SH-SY5Y (cell line): ENCODE measurements at regions not wholly inside any gene's neighbourhood (a gene's known extent, or its start where the extent isn't known, plus 50 kb on each side); places are given as distances from the start of the nearest gene placed in this dataset.

ENCODE experiments used
- GATA2 ChIP-seq: IDR thresholded peaks from 2 replicates; pipeline ENCODE4 v1.6.1; 2011; ENCODE audit warnings: mild to moderate bottlenecking, low read depth, low read length
- GATA3 ChIP-seq: IDR thresholded peaks from 2 replicates; pipeline ENCODE4 v1.6.1; 2011; ENCODE audit warnings: low read depth, mild to moderate bottlenecking, low read length, moderate library complexity

GRCh38 chr1:199791495-199791894, 236.0 kb upstream of the NR5A2 start:
- TF ChIP-seq GATA3, result no peak
- TF ChIP-seq GATA2, result no peak
